NCI-H526 (cell line): ENCODE measurements at regions not wholly inside any gene's neighbourhood (a gene's known extent, or its start where the extent isn't known, plus 50 kb on each side); places are given as distances from the start of the nearest gene placed in this dataset.
"Not testable (repeated sequence)": the region's sequence is repeated elsewhere in the genome, so short reads cannot be mapped to it uniquely, and the experiment has no call there.

Experiments used
- DNase-seq, 2 experiments: peaks; one replicate each; lab custom pipeline; 2025; lab: John Stamatoyannopoulos, UW

- DNase-seq, result no peak
Measured at GRCh38 chr5:39696672-39697398, 272.1 kb upstream of the DAB2 start.

GRCh38 chr5:39691993-39692392 is 267.2 kb upstream of the DAB2 start:
- no peak for DNase-seq

GRCh38 chr5:39691136-39691535 is 266.4 kb upstream of the DAB2 start:
- no peak for DNase-seq

- DNase-seq, result no peak
Measured at GRCh38 chr5:39689919-39690318, 265.1 kb upstream of the DAB2 start.

GRCh38 chr5:39687924-39688323 is 263.1 kb upstream of the DAB2 start:
- not testable (repeated sequence) for DNase-seq

- DNase-seq, result no peak
Measured at GRCh38 chr5:39680213-39680612, 255.4 kb upstream of the DAB2 start.

- DNase-seq, result no peak
Measured at GRCh38 chr5:39678534-39678933, 253.8 kb upstream of the DAB2 start.

- no peak for DNase-seq
Measured at GRCh38 chr5:39675676-39676075, 250.9 kb upstream of the DAB2 start.

- DNase-seq, result no peak
Measured at GRCh38 chr5:39674209-39675082, 249.7 kb upstream of the DAB2 start.

GRCh38 chr5:39671561-39671961 is 246.8 kb upstream of the DAB2 start:
- no peak for DNase-seq

GRCh38 chr5:39670955-39671354 is 246.2 kb upstream of the DAB2 start:
- no peak for DNase-seq

GRCh38 chr5:39670391-39670790 is 245.6 kb upstream of the DAB2 start:
- no peak for DNase-seq

- DNase-seq, result peak in 1 of 2 experiments; percentile 33
Measured at GRCh38 chr5:39668980-39669379, 244.2 kb upstream of the DAB2 start.

GRCh38 chr5:39665328-39665727 is 240.5 kb upstream of the DAB2 start:
- DNase-seq, result no peak

- no peak for DNase-seq
Measured at GRCh38 chr5:39662945-39663344, 238.2 kb upstream of the DAB2 start.

- DNase-seq, result no peak
Measured at GRCh38 chr5:39661026-39661779, 236.4 kb upstream of the DAB2 start.

GRCh38 chr5:39660020-39660419 is 235.2 kb upstream of the DAB2 start:
- no peak for DNase-seq

- no peak for DNase-seq
Measured at GRCh38 chr5:39658866-39659265, 234.1 kb upstream of the DAB2 start.

GRCh38 chr5:39657943-39658342 is 233.2 kb upstream of the DAB2 start:
- DNase-seq, result no peak

- no peak for DNase-seq
Measured at GRCh38 chr5:39656600-39656999, 231.8 kb upstream of the DAB2 start.

GRCh38 chr5:39654715-39655114 is 229.9 kb upstream of the DAB2 start:
- DNase-seq, result no peak

- DNase-seq, result not testable (repeated sequence)
Measured at GRCh38 chr5:39652481-39652880, 227.7 kb upstream of the DAB2 start.

- DNase-seq, result no peak
Measured at GRCh38 chr5:39652036-39652435, 227.3 kb upstream of the DAB2 start.
